SK-N-SH (cell line): ENCODE measurements at regions not wholly inside any gene's neighbourhood (a gene's known extent, or its start where the extent isn't known, plus 50 kb on each side); places are given as distances from the start of the nearest gene placed in this dataset.

Experiments used
- CTCF ChIA-PET: fragments of 300-600, 350-600 bp; formaldehyde crosslinking; extraction: SDS; loops from one replicate; lab custom pipeline; 2021; lab: Yijun Ruan, JAX
- POLR2A ChIA-PET: fragments of 350-600 bp; sonication (Branson Sonifier 250); formaldehyde crosslinking; extraction: SDS; loops from one replicate; lab custom pipeline; 2020; ENCODE audit warnings: antibody characterized with exemption, inconsistent platforms; lab: Yijun Ruan, JAX
- DNase-seq: peaks from one replicate; pipeline ENCODE4 v3.0.0; 2012
- H2AFZ ChIP-seq: fragments of 200-600 bp; sonication (generic); 2 replicates; pipeline ENCODE4 v1.8.1; 2016; ENCODE audit warnings: antibody characterized with exemption, mild to moderate bottlenecking, low read depth
- H3F3A ChIP-seq: fragments of 200-600 bp; sonication (generic); replicated peaks from 2 replicates; pipeline ENCODE3; 2016; ENCODE audit warnings: antibody characterized with exemption, mild to moderate bottlenecking; ENCODE audit not compliant: insufficient read depth
- H3K27ac ChIP-seq, 2 experiments: fragments of 200-500 bp in 1 of 2; fragments of 200-600 bp in 1 of 2; sonication (Bioruptor generic) in 1 of 2; sonication (generic), shearing (Covaris generic) in 1 of 2; 2 replicates each; pipeline versions ENCODE4 v1.5.1 to v1.6.1; 2014 to 2016; ENCODE audit warnings: low read depth in 2 of 2, inconsistent platforms in 1 of 2, low read length in 1 of 2, mild to moderate bottlenecking in 1 of 2, mixed read lengths in 1 of 2
- H3K27me3 ChIP-seq: fragments of 200-600 bp; sonication (generic), shearing (Covaris generic); 2 replicates; pipeline ENCODE4 v1.6.1; 2016; ENCODE audit warnings: mixed run types; ENCODE audit not compliant: insufficient read depth
- H3K36me3 ChIP-seq, 2 experiments: fragments of 200-500 bp in 1 of 2; fragments of 200-600 bp in 1 of 2; sonication (Bioruptor generic) in 1 of 2; sonication (generic) in 1 of 2; replicated peaks in 1 of 2; 2 replicates each; pipeline versions ENCODE3 to v1.5.1; 2014 to 2016; ENCODE audit warnings: low read length in 1 of 2, mild to moderate bottlenecking in 1 of 2; ENCODE audit not compliant: insufficient read depth in 2 of 2, control insufficient read depth in 1 of 2
- H3K4me1 ChIP-seq, 2 experiments: fragments of 200-500 bp in 1 of 2; fragments of 200-600 bp in 1 of 2; sonication (Bioruptor generic) in 1 of 2; sonication (generic), shearing (Covaris generic) in 1 of 2; 2 replicates each; pipeline versions ENCODE4 v1.5.1 to v1.6.1; 2014 to 2016; ENCODE audit warnings: low read depth in 1 of 2, low read length in 1 of 2, mixed run types in 1 of 2; ENCODE audit not compliant: insufficient read depth in 2 of 2, control insufficient read depth in 1 of 2
- H3K4me2 ChIP-seq: fragments of 200-600 bp; sonication (generic), shearing (Covaris generic); 2 replicates; pipeline ENCODE4 v1.6.1; 2017; ENCODE audit warnings: mixed run types
- H3K4me3 ChIP-seq, 2 experiments: fragments of 200-500 bp in 1 of 2; fragments of 200-600 bp in 1 of 2; sonication (Bioruptor generic) in 1 of 2; sonication (generic), shearing (Covaris generic) in 1 of 2; 2 replicates each; pipeline versions ENCODE4 v1.5.1 to v1.8.1; 2014 to 2016; ENCODE audit warnings: low read depth in 2 of 2, inconsistent platforms in 1 of 2, low read length in 1 of 2, mild to moderate bottlenecking in 1 of 2, mixed read lengths in 1 of 2, moderate library complexity in 1 of 2
- H3K79me2 ChIP-seq: fragments of 200-600 bp; sonication (generic); 2 replicates; pipeline ENCODE4 v1.8.1; 2017; ENCODE audit warnings: mild to moderate bottlenecking; ENCODE audit not compliant: insufficient read depth
- H3K9ac ChIP-seq: fragments of 200-600 bp; sonication (generic); 2 replicates; pipeline ENCODE4 v1.6.1; 2017; ENCODE audit warnings: mixed run types
- H3K9me2 ChIP-seq: fragments of 200-600 bp; sonication (generic); 2 replicates; pipeline ENCODE4 v1.6.1; 2017; ENCODE audit warnings: mixed run types
- H3K9me3 ChIP-seq: fragments of 200-600 bp; sonication (generic); 2 replicates; pipeline ENCODE4 v1.6.1; 2017; ENCODE audit warnings: mixed run types, mild to moderate bottlenecking, moderate library complexity
- H4K20me1 ChIP-seq: fragments of 200-600 bp; sonication (generic); 2 replicates; pipeline ENCODE4 v1.6.1; 2017; ENCODE audit warnings: mild to moderate bottlenecking, mixed run types; ENCODE audit not compliant: insufficient read depth
- CHD2 ChIP-seq: fragments of 150-350 bp; IDR thresholded peaks from 2 replicates; pipeline ENCODE4 v1.6.1; 2018; ENCODE audit warnings: low read length; ENCODE audit not compliant: partially characterized antibody
- ELF1 ChIP-seq: IDR thresholded peaks from 2 replicates; pipeline ENCODE4 v1.4.0; 2012
- EP300 ChIP-seq, 2 experiments: IDR thresholded peaks; 2 replicates each; pipeline versions ENCODE4 v1.4.0 to v1.6.1; 2012; ENCODE audit warnings: borderline replicate concordance in 1 of 2, low read depth in 1 of 2, low read length in 1 of 2
- FOSL2 ChIP-seq: IDR thresholded peaks from 2 replicates; pipeline ENCODE4 v1.4.0; 2012; ENCODE audit warnings: low read depth, mild to moderate bottlenecking, moderate library complexity, borderline replicate concordance
- GATA2 ChIP-seq: sonication (generic); formaldehyde crosslinking; IDR thresholded peaks from 2 replicates; pipeline ENCODE4 v1.5.0; 2020; ENCODE audit warnings: mild to moderate bottlenecking, missing genetic modification reagents
- IRF3 ChIP-seq: fragments of 150-350 bp; IDR thresholded peaks from 2 replicates; pipeline ENCODE4 v1.6.1; 2016; ENCODE audit warnings: mild to moderate bottlenecking, low read depth, low read length
- MEF2A ChIP-seq: IDR thresholded peaks from 2 replicates; pipeline ENCODE4 v1.4.0; 2012; ENCODE audit warnings: low read depth, borderline replicate concordance
- MXI1 ChIP-seq: IDR thresholded peaks from 2 replicates; pipeline ENCODE4 v1.6.1; 2012; ENCODE audit warnings: mild to moderate bottlenecking, low read depth, low read length, improper control_type of control experiment
- NFIC ChIP-seq: IDR thresholded peaks from 2 replicates; pipeline ENCODE4 v1.4.0; 2012; ENCODE audit warnings: borderline replicate concordance
- RAD21 ChIP-seq: IDR thresholded peaks from 2 replicates; pipeline ENCODE4 v1.6.1; 2012; ENCODE audit warnings: mild to moderate bottlenecking, low read length
- RCOR1 ChIP-seq: fragments of 150-350 bp; IDR thresholded peaks from 2 replicates; pipeline ENCODE4 v1.6.1; 2017; ENCODE audit warnings: antibody characterized with exemption, low read length
- SIN3A ChIP-seq: IDR thresholded peaks from 2 replicates; pipeline ENCODE4 v1.6.1; 2012; ENCODE audit warnings: low read depth, mild to moderate bottlenecking, low read length, moderate library complexity, borderline replicate concordance
- SMC3 ChIP-seq: IDR thresholded peaks from 2 replicates; pipeline ENCODE4 v1.6.1; 2012; ENCODE audit warnings: low read depth, low read length, improper control_type of control experiment
- TAF1 ChIP-seq: IDR thresholded peaks from 2 replicates; pipeline ENCODE4 v1.6.1; 2012; ENCODE audit warnings: low read depth, mild to moderate bottlenecking, low read length, moderate library complexity, borderline replicate concordance
- TCF12 ChIP-seq: IDR thresholded peaks from 2 replicates; pipeline ENCODE4 v1.4.0; 2012
- TEAD4 ChIP-seq: IDR thresholded peaks from 2 replicates; pipeline ENCODE4 v1.4.0; 2012; ENCODE audit warnings: mild to moderate bottlenecking, borderline replicate concordance; ENCODE audit not compliant: insufficient read depth
- USF2 ChIP-seq: fragments of 150-350 bp; IDR thresholded peaks from 2 replicates; pipeline ENCODE4 v1.6.1; 2017; ENCODE audit warnings: antibody characterized with exemption, low read length, low read depth, borderline replicate concordance
- YY1 ChIP-seq: IDR thresholded peaks from 2 replicates; pipeline ENCODE4 v1.4.0; 2012; ENCODE audit warnings: low read depth, mild to moderate bottlenecking
- WGBS: methylation state at CpG from one replicate; pipeline ENCODE4 v1.1.6; 2017; ENCODE audit warnings: low lambda C conversion rate; 5-methylcytosine and 5-hydroxymethylcytosine counted together
- TF ChIP-seq, protein P1 (sequence below): fragments of 200-600 bp; sonication (generic); IDR thresholded peaks from 2 replicates; pipeline ENCODE4 v1.6.1; 2017; ENCODE audit warnings: antibody characterized with exemption, mild to moderate bottlenecking, moderate library complexity

DNA sequence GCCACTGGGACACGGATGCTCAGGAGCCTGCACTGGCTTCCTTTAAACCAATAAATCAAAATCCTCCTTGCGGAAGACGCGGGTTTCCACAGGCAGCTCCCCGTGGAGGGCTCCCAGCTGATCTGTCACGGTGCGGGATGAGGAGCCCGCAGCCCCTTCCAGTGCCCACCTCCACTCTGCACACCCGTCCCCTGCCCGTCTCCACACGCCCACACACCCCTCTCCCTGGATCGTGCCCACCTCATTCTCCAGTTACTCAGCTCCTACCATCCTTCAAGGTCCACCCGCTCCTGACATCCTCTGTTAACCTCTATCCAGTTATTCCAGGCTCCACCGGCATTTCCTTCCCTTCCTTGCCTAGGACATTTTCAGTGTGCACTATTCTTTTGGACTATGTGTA lies 895.9 kb downstream of the TRIML1 start:
- H3K27ac ChIP-seq: no peak overlapping the region
- no peaks in the 10 kb centered on the region; a peak in 1 of 4 replicates for H3K4me1 ChIP-seq
- TF ChIP-seq CHD2: no peak
- TF ChIP-seq MXI1: no peak
- no peak for TF ChIP-seq YY1
- no peak for TF ChIP-seq RCOR1
- TF ChIP-seq TEAD4: no peak
- TF ChIP-seq MEF2A: no peak
- no peak for TF ChIP-seq TAF1
- no peak for TF ChIP-seq EP300 (IDR thresholded peaks at IDR 0.05; ENCODE audit: borderline replicate concordance in 1 of 2, low read depth in 1 of 2, low read length in 1 of 2)
- TF ChIP-seq NFIC: no peak
- TF ChIP-seq TCF12: no peak
- no peak for TF ChIP-seq FOSL2
- TF ChIP-seq SIN3A: no peak
- TF ChIP-seq SMC3: no peak
- no peak for TF ChIP-seq IRF3
- TF ChIP-seq ELF1: no peak
- TF ChIP-seq RAD21: no peak
- TF ChIP-seq, protein P1, sequence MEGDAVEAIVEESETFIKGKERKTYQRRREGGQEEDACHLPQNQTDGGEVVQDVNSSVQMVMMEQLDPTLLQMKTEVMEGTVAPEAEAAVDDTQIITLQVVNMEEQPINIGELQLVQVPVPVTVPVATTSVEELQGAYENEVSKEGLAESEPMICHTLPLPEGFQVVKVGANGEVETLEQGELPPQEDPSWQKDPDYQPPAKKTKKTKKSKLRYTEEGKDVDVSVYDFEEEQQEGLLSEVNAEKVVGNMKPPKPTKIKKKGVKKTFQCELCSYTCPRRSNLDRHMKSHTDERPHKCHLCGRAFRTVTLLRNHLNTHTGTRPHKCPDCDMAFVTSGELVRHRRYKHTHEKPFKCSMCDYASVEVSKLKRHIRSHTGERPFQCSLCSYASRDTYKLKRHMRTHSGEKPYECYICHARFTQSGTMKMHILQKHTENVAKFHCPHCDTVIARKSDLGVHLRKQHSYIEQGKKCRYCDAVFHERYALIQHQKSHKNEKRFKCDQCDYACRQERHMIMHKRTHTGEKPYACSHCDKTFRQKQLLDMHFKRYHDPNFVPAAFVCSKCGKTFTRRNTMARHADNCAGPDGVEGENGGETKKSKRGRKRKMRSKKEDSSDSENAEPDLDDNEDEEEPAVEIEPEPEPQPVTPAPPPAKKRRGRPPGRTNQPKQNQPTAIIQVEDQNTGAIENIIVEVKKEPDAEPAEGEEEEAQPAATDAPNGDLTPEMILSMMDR: no peak
- TF ChIP-seq USF2: no peak
- no peak for TF ChIP-seq GATA2
- ChIA-PET POLR2A (no interaction called here), CTCF (no interaction called here)
- H3K9ac ChIP-seq: no peak overlapping the region
- no peaks in the 10 kb centered on the region for H3K27me3 ChIP-seq
- H2AFZ ChIP-seq: no peak overlapping the region
- 81% methylated on average over 14 of the region's 14 CpGs for WGBS
- no peaks in the 10 kb centered on the region for H3K36me3 ChIP-seq
- DNase-seq: no peak
- no peaks in the 10 kb centered on the region for H3K79me2 ChIP-seq
- no peaks in the 10 kb centered on the region for H3F3A ChIP-seq
- no peaks in the 10 kb centered on the region for H3K9me3 ChIP-seq
- no peaks in the 10 kb centered on the region for H4K20me1 ChIP-seq
- H3K4me2 ChIP-seq: no peak overlapping the region
- H3K4me3 ChIP-seq: no peak overlapping the region
- H3K9me2 ChIP-seq: no peaks in the 10 kb centered on the region
